ENCODE measurements at regions not wholly inside any gene's neighbourhood (a gene's known extent, or its start where the extent isn't known, plus 50 kb on each side); places are given as distances from the start of the nearest gene placed in this dataset.
"Not testable (repeated sequence)": the region's sequence is repeated elsewhere in the genome, so short reads cannot be mapped to it uniquely, and the experiment has no call there.

- no peak for DNase-seq
Observed at GRCh38 chr11:112624431-112624830, 336.8 kb upstream of the NCAM1 start.

GRCh38 chr11:112624971-112625370, 336.2 kb upstream of the NCAM1 start:
- not testable (repeated sequence) for DNase-seq

- DNase-seq = no peak
Observed at GRCh38 chr11:112625814-112626213, 335.4 kb upstream of the NCAM1 start.

- no peak for DNase-seq
Observed at GRCh38 chr11:112626731-112627130, 334.5 kb upstream of the NCAM1 start.

- no peak for DNase-seq
Observed at GRCh38 chr11:112627588-112628045, 333.6 kb upstream of the NCAM1 start.

- DNase-seq = no peak
Observed at GRCh38 chr11:112628676-112629075, 332.5 kb upstream of the NCAM1 start.

DNA sequence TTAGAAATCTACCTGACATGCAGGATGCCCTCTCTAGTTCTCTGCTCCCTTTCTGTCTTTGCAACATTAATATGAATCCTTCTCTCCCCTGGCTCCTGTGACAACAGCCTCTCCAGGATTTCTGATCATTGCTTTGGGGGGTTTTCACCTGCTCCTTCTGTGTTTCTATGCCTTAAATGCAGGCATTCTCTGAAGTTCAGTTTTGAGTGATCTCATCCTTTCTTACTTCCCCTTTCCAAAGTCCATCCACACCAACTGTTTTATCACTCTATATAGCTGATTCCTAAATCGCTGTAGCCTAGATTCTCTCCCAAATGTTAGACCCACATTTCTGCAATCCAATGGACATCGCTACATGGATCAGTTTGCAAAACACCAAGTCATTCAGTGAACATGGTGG, 330.7 kb upstream of the NCAM1 start:
- no peak for DNase-seq

DNA sequence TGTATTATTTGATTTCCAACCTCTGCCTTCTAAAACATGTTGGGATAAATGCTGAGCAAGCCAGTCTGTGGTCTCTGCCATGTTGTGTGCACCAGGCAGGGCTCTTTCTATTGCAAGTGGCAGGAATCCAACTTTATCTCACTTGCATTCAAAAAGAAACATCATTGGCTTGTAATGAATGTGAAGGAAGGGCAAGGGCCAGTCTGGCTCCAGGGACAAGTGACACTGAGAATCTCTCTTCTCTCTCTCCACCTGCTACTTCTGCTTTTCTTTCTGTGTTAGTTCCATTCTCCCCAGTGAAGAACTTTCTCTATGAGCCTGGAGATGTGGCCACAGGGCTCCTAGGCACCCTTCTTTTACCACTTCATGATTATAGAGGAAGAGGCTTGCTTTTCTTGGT, 329.9 kb upstream of the NCAM1 start:
- DNase-seq = no peak

DNA sequence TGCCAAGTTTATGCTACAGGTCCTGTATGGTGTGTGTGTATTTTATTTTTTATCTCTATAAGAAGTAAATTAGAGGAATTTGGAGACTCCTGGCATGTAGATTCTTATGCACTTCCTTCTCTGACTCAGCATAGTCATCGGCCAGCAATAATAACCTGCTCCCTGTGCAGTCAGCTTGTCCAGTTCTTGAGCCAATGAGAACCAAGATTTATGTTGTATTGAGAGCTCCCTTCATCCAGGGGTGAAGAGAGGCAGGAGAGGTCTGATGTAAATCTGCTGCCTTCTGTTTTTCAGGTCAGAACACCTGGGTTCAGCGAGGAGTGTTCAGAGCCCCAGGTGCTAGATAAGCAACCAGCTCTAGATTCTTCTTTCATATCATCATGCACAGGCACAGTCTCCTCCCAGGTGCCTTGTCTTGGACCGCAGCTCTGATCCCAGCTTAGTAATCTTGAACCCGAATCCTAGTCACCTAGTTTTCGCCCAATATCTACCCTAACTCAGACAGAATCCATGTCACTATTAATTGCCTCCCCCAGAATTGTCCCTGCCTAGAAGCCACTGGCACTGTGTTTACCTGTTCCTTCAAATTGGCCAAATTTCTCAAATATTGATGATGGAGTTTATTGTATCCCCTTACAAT, 328.2 kb upstream of the NCAM1 start:
- DNase-seq = no peak

GRCh38 chr11:112634551-112634950, 326.7 kb upstream of the NCAM1 start:
- DNase-seq = no peak

DNA sequence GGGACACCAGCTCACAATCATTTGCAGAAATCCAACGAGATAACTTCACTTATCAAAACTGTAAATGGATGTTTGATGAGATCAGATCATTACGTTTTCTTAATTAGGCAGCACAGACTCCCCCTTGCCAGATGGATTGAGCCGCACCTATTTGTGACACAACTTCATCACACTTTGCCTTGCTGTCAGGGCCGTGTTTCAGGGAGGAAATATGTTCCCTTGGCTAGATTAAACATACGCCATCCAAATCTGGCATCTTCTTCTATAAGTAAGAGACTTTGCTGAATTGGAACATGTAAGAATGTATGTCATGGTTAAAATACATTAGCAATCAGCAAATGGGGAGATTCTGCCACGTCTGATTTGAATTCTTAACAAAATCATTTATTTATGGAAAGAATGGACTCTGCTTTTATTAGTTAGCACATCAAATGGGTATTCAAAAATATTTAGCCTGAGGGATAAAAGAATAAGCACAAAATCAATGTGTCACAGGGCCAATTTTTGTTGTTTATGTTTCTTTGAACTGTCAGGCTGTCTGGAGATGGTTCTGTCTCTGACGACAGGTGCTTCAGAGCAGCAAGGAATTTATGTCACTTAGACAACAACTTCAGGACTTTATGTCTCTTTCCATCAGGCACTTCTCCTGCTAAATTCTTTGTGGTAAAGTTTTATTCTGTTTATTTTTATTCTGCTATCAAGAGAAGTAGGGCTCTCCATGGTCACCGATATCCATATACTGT, 326.1 kb upstream of the NCAM1 start:
- no peak for DNase-seq

DNA sequence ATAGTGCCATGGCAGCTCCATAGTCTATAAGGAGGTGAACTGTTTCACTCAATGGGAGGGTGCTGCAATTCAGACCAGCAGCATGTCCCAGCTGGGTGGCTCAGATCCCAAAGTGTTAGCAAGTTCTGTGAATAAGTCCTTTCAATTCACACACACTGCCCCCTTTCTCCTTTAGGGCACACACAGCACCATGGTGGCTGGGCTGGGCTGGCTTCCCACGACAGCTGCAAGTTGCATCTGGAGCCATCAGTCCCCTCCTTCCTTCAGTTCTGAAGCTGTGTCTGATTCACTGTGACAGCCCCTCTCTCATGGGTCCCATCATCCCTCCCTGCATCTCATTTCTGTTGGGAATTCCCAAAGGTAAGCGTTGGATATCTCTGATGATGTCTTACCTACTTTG, 324.1 kb upstream of the NCAM1 start:
- DNase-seq = no peak

- DNase-seq = no peak
Observed at GRCh38 chr11:112637876-112638275, 323.3 kb upstream of the NCAM1 start.

DNA sequence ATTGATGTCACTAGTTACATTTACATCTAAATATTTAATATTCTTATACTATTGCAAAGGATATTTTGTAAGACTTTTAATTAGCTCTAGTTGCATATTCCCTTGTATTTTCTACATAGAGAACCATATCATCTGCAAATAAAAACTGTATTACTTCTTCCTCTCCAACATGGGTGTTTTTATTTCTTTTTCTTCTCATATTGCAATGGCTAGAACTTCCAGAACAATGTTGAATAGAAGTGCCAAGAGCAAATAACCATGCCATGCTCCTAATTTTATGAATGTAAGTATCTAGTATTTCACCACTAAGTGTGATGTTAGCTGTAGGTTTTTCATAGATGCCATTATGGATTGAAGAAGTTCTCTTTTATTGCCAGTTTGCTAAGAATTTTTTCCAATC, 321.8 kb upstream of the NCAM1 start:
- no peak for DNase-seq

- DNase-seq = no peak
Observed at GRCh38 chr11:112643416-112643815, 317.8 kb upstream of the NCAM1 start.

GRCh38 chr11:112644410-112645131, 316.6 kb upstream of the NCAM1 start:
- DNase-seq = no peak

- DNase-seq = no peak
Observed at GRCh38 chr11:112649856-112650255, 311.4 kb upstream of the NCAM1 start.

- no peak for DNase-seq
Observed at GRCh38 chr11:112650527-112650926, 310.7 kb upstream of the NCAM1 start.

DNA sequence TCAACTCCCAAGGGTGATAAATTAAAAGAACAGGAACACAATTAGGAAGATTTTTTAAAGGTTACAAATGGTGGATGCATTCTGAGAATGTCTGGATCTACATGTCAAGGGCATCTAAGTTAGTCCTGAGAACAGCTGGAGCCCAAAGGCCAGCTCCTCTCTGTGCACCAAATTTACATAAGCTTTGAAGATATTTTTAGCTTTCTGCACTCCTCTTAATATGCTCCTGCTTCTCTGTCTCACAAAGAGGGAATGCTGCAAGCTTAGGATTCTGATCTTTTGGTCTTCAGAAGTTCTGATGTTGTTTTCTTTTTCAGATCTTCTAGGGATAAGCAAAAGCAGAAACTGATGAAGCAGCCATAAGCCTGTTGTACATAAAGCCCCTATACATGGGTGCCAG, 309.8 kb upstream of the NCAM1 start:
- no peak for DNase-seq

GRCh38 chr11:112652786-112653390, 308.3 kb upstream of the NCAM1 start:
- DNase-seq = no peak

DNA sequence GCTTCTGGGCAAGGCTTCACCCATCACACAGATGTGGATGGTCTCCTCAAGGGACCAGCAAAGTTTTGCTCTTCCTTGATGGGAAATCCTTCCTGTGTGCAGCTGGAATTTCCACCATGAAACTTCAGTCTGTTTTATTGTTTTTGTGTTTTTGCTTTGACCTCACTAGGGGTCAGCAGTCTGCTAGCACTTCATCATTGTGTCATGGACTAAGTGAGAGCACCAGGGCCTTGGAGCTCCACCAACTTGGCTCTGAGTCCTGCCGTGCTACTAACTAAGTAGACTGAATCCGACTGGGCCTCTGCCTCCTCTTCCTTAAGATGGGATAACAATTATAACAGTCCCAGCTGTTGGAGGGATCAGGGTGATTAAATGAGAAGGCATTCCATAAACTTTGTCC, 305.8 kb upstream of the NCAM1 start:
- no peak for DNase-seq

DNA sequence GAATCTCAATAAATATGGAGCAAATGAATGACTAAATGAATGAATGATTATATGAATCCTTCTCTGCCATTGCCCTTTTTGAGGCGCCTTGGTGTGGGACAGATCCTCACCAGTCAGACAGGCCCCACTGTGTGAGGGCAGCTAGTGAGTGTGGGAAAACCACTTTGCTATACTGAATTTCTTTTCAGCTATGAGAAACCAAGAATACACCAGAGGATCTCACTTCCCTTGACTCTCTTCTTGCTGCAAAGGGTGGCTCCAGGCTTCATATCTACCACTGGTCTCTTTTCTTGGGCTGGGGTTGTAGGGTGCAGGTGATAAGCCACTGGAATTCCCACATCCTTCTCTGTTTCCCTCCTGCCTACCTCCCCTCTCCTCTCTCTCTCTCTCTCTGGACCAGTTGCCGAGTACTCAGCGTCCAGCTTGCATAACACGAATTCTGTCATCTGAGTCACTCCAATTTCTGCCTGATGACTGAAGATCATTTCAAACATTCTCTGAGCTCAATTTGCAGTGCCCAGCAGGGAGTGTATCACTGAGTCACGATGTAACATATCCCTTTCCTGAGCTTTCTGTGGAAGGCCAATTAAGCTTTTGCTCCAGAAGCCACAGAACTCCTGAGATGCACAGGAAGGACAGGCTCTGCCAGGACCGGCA, 304.3 kb upstream of the NCAM1 start:
- DNase-seq = no peak

- no peak for DNase-seq
Observed at GRCh38 chr11:112658431-112658878, 302.8 kb upstream of the NCAM1 start.
